Brain microvascular endothelial cell (primary cell): ENCODE measurements at regions not wholly inside any gene's neighbourhood (a gene's known extent, or its start where the extent isn't known, plus 50 kb on each side); places are given as distances from the start of the nearest gene placed in this dataset.
"Not testable (repeated sequence)": the region's sequence is repeated elsewhere in the genome, so short reads cannot be mapped to it uniquely, and the experiment has no call there.

ENCODE experiments used
- DNase-seq: peaks from one replicate; pipeline ENCODE4 v3.0.0-alpha.2; 2020
- H3K27ac ChIP-seq: fragments of 250-450 bp; sonication (Bioruptor Pico); 2 replicates; pipeline ENCODE4 v1.5.1; 2020; ENCODE audit warnings: mild to moderate bottlenecking, moderate library complexity
- H3K27me3 ChIP-seq: fragments of 250-450 bp; sonication (Bioruptor Pico); replicated peaks from 2 replicates; pipeline ENCODE4 v1.5.1; 2020; ENCODE audit warnings: mild to moderate bottlenecking
- H3K36me3 ChIP-seq: fragments of 250-450 bp; sonication (Bioruptor Pico); replicated peaks from 2 replicates; pipeline ENCODE4 v1.5.1; 2020; ENCODE audit warnings: mild to moderate bottlenecking
- H3K4me3 ChIP-seq: 2 replicates; pipeline ENCODE4 v1.5.1; 2011; ENCODE audit warnings: low read depth, mild to moderate bottlenecking, control low read depth, low read length, moderate library complexity
- in situ Hi-C: cut with HindIII; loops from 2 replicates; pipeline ENCODE4 v1.10.0; 2017; ENCODE audit warnings: low sequenced_read_pairs, low pct_ligation_motif_present
- TF ChIP-seq, protein P1 (sequence below): IDR thresholded peaks from 2 replicates; pipeline ENCODE4 v1.5.1; 2011; ENCODE audit warnings: low read depth, mild to moderate bottlenecking, moderate library complexity, low read length, control low read depth, inconsistent platforms; ENCODE audit errors: missing control alignments

DNA sequence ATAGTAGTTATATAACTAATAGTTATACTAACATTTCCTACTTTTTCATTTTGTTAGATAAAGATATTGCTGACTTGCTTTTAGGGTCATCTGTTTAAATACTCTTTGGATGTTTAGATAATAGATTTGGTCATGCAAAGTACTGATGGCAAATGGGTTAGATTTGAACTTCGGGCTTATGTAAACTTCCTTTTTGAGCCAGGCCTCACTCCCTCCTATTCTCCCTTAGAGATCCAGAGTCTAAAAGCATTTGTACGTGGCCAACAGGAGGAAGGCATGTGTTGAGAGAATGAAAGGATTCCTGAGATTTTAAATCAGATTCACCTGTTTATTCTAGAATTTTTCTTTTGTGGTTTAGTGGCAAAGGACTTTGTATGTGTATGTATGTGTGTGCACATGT, 106.4 kb upstream of the GBE1 start:
- no peak overlapping the region for H3K4me3 ChIP-seq

DNA sequence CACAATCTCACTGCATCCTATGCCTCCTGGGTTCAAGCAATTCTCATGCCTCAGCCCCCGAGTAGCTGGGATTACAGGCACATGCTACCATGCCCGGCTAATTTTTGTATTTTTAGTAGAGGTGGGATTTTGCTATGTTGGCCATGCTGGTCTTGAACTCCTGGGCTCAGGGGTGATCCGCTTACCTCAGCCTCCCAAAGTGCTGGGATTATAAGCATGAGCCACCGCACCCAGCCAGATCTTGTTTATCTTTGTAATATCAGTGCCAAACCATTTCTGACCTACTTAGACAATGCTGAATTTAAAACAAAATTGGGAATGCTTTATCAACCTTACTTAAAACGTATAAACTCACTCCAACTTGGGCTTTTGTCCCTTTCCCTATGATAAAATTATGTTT, 103.7 kb upstream of the GBE1 start:
- H3K27ac ChIP-seq, H3K4me3 ChIP-seq, H3K27me3 ChIP-seq, in situ Hi-C loops, DNase-seq, H3K36me3 ChIP-seq: not testable (repeated sequence)

More for the DNA sequence above, 106.4 kb upstream of the GBE1 start:
- in situ Hi-C loops = no loop called here
- Histone ChIP-seq H3K36me3 (no peaks in the 10 kb centered on the region), H3K27me3 (no peaks in the 10 kb centered on the region), H3K27ac (no peak overlapping the region)
- no peak for DNase-seq
- TF ChIP-seq, protein P1, sequence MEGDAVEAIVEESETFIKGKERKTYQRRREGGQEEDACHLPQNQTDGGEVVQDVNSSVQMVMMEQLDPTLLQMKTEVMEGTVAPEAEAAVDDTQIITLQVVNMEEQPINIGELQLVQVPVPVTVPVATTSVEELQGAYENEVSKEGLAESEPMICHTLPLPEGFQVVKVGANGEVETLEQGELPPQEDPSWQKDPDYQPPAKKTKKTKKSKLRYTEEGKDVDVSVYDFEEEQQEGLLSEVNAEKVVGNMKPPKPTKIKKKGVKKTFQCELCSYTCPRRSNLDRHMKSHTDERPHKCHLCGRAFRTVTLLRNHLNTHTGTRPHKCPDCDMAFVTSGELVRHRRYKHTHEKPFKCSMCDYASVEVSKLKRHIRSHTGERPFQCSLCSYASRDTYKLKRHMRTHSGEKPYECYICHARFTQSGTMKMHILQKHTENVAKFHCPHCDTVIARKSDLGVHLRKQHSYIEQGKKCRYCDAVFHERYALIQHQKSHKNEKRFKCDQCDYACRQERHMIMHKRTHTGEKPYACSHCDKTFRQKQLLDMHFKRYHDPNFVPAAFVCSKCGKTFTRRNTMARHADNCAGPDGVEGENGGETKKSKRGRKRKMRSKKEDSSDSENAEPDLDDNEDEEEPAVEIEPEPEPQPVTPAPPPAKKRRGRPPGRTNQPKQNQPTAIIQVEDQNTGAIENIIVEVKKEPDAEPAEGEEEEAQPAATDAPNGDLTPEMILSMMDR = no peak

DNA sequence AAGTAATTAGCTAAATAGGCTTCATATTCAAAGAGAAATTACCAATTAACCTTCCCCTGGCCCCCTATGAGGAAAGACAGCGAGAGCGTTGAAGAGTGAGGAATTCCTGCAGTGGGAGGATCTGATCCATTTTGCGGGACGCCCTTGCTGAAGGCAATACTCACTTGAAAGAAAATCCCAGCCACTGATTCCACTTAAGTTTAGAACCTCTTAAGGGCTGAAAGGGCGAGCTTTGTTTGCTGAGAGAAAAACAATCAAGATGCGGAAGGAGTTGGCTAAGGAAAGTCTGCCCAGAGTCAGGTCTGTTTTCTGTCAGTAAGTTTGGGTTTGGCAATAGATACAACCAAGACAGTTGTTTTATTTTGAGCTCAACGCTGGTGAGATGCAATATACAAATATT, 102.8 kb upstream of the GBE1 start:
- H3K36me3 ChIP-seq = no peaks in the 10 kb centered on the region
- no peak overlapping the region for H3K27ac ChIP-seq
- H3K27me3 ChIP-seq = no peaks in the 10 kb centered on the region
- no peak for DNase-seq
- in situ Hi-C loops = no loop called here
- no peak overlapping the region for H3K4me3 ChIP-seq
- TF ChIP-seq, protein P1 = no peak

DNA sequence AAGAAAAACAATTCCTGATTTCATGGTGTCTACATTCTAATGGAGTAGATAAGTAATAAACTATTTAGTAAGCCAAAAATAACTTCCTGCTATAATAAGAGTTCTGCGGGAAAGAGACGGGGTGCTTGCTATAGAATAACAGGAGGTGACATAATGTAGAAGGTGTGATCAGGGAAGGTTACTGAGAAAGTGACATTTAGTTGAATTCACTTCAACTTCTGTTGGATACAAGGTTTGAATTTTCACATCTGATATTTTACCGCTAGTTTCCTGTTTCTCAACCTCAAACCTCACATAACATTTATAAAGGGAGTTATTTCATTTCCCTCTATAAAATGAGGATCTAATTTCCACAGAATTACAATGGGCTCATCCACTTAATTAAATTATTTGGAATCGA, 102.3 kb upstream of the GBE1 start:
- TF ChIP-seq, protein P1 = no peak
- Histone ChIP-seq H3K27ac (no peak overlapping the region), H3K27me3 (no peaks in the 10 kb centered on the region), H3K4me3 (no peak overlapping the region), H3K36me3 (no peaks in the 10 kb centered on the region)
- in situ Hi-C loops = no loop called here
- no peak for DNase-seq

DNA sequence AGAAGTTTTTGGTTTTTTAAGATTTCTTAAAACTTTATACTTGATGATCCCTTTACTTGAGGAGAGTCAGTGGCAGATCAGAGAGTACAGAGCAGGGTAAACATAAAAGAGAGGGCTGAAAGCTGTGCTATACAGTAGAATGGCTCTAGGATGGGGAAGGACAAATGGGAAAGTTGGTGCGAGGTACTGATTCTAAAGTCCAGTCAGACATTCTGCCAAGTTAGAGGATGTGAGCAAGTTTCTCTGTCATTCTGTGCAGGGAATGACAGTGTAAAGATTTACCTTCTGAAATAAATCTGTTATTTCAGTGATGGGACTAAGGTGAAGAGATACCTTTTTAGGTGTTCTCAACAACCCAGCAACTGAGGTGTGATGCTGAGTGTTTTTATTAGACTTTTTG, 100.1 kb upstream of the GBE1 start:
- in situ Hi-C loops = no loop called here

DNA sequence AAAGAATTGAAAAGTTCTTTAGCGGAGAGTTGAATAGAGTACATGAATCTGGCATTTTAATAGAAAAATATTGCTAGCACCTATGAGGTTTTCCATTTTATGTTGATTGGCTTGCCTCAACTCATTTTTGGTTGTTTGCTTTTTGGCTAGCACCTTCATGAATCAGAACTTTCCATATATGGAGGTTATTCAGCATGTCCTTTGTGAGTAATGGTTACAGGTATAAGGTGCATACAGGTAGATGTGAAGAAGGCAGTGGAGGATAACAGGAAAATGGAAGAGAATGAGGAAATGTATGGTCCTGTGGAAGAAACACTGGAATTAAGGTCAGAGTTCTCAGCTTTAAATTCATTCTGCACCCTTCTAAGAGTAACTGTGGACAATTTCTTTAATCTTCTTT, 98.1 kb upstream of the GBE1 start:
- in situ Hi-C loops = no loop called here
- Histone ChIP-seq H3K27me3 (no peaks in the 10 kb centered on the region), H3K36me3 (no peaks in the 10 kb centered on the region), H3K4me3 (no peak overlapping the region), H3K27ac (no peak overlapping the region)
- DNase-seq = no peak
- TF ChIP-seq, protein P1 = no peak

More for the DNA sequence above, 100.1 kb upstream of the GBE1 start:
- DNase-seq = no peak
- TF ChIP-seq, protein P1 = no peak
- Histone ChIP-seq H3K27me3 (no peaks in the 10 kb centered on the region), H3K4me3 (no peak overlapping the region), H3K27ac (no peak overlapping the region), H3K36me3 (no peaks in the 10 kb centered on the region)
